ENCODE measurements at regions not wholly inside any gene's neighbourhood (a gene's known extent, or its start where the extent isn't known, plus 50 kb on each side); places are given as distances from the start of the nearest gene placed in this dataset.

GRCh38 chr13:111916201-111916600, 150.7 kb upstream of the SOX1 start:
- TF ChIP-seq CTCF (IDR thresholded peaks at IDR 0.05; ENCODE audit: control extremely low read depth in 1 of 3, insufficient read depth in 1 of 3, low read depth in 1 of 3, low read length in 3 of 3) (no peak), USF2 (IDR thresholded peaks at IDR 0.05; ENCODE audit: low read length) (no peak), POLR2A (IDR thresholded peaks at IDR 0.05; ENCODE audit: control extremely low read depth in 1 of 2, low read depth in 2 of 2, low read length in 2 of 2) (no peak), BCL11A (IDR thresholded peaks at IDR 0.05; ENCODE audit: low read depth in 2 of 2, low read length in 2 of 2) (no peak), EZH2 (IDR thresholded peaks at IDR 0.05; ENCODE audit: low read depth, low read length, severe bottlenecking) (no peak), TCF12 (IDR thresholded peaks at IDR 0.05; ENCODE audit: low read depth, low read length) (no peak), CHD2 (IDR thresholded peaks at IDR 0.05; ENCODE audit: low read length) (no peak), HDAC2 (IDR thresholded peaks at IDR 0.05; ENCODE audit: borderline replicate concordance in 1 of 2, low read depth in 2 of 2, low read length in 2 of 2) (no peak)
